ENCODE measurements at regions not wholly inside any gene's neighbourhood (a gene's known extent, or its start where the extent isn't known, plus 50 kb on each side); places are given as distances from the start of the nearest gene placed in this dataset.

GRCh38 chr15:69780374-69780773, 317.3 kb downstream of the TLE3 start:
- ATAC-seq (no peak), DNase-seq (ENCODE audit: low read depth in 1 of 2, low spot score in 1 of 2) (no peak), FAIRE-seq (no peak)
- TF ChIP-seq POLR2A (IDR thresholded peaks at IDR 0.05; ENCODE audit: low read length) (no peak), CEBPB (IDR thresholded peaks at IDR 0.05) (no peak), NR3C1 (IDR thresholded peaks at IDR 0.05) (no peak), HEYL (CRISPR knock-in tag; IDR thresholded peaks at IDR 0.05) (no peak), FOXS1 (CRISPR knock-in tag; IDR thresholded peaks at IDR 0.05) (no peak), MAZ (IDR thresholded peaks at IDR 0.05; ENCODE audit: borderline replicate concordance, low read depth, low read length) (no peak), SMC3 (IDR thresholded peaks at IDR 0.05) (no peak), HMGXB4 (CRISPR knock-in tag; IDR thresholded peaks at IDR 0.05; ENCODE audit: borderline replicate concordance) (no peak), E2F6 (IDR thresholded peaks at IDR 0.05; ENCODE audit: borderline replicate concordance, low read depth) (no peak), BCL3 (IDR thresholded peaks at IDR 0.05) (no peak), FOSB (CRISPR knock-in tag; IDR thresholded peaks at IDR 0.05) (no peak), ATOH8 (CRISPR knock-in tag; IDR thresholded peaks at IDR 0.05; ENCODE audit: low read depth) (no peak), RFX5 (IDR thresholded peaks at IDR 0.05) (no peak), MYC (IDR thresholded peaks at IDR 0.05; ENCODE audit: borderline replicate concordance, low read length) (no peak), MAX (IDR thresholded peaks at IDR 0.05) (no peak), GATA3 (IDR thresholded peaks at IDR 0.05; ENCODE audit: borderline replicate concordance) (no peak)
- ChIA-PET POLR2A (no interaction called here), CTCF (interaction anchor here (0.9 kb wide), 1 partner anchor 56 kb away, joined by 3 read pairs; no protein-coding TSS in a partner anchor)
- Histone ChIP-seq H3K4me3 (no peak overlapping the region), H3K4me2 (no peak overlapping the region), H3K4me1 (no peaks in the 10 kb centered on the region), H3K9me3 (no peaks in the 10 kb centered on the region), H3K27ac (no peak overlapping the region)
- WGBS (ENCODE audit: missing lambda C conversion rate) = 45% methylated on average over 6 of the region's 6 CpGs

GRCh38 chr15:69780981-69781380, 316.7 kb downstream of the TLE3 start:
- H3K9me3 ChIP-seq = no peaks in the 10 kb centered on the region
- CTCF ChIA-PET = interaction anchor here (0.9 kb wide), 1 partner anchor 56 kb away, joined by 3 read pairs; no protein-coding TSS in a partner anchor
- TF ChIP-seq TP53 (CRISPR knock-in tag; IDR thresholded peaks at IDR 0.05) (no peak), JUN (IDR thresholded peaks at IDR 0.05) (no peak), CTCF (IDR thresholded peaks at IDR 0.05) (no peak), CEBPB (IDR thresholded peaks at IDR 0.05) (no peak), RNF2 (IDR thresholded peaks at IDR 0.05; ENCODE audit: borderline replicate concordance, low read depth) (no peak), PBX3 (IDR thresholded peaks at IDR 0.05) (no peak), EHF (CRISPR knock-in tag; IDR thresholded peaks at IDR 0.05) (no peak), ZNF302 (CRISPR knock-in tag; IDR thresholded peaks at IDR 0.05) (no peak), TFCP2L1 (CRISPR knock-in tag; IDR thresholded peaks at IDR 0.05) (no peak)
- no peak for ATAC-seq
- H3K4me1 ChIP-seq = no peaks in the 10 kb centered on the region
- no peak for FAIRE-seq
- WGBS (ENCODE audit: missing lambda C conversion rate) = 34% methylated on average over 6 of the region's 6 CpGs
- no peak overlapping the region for H3K4me3 ChIP-seq
- no peak overlapping the region for H3K27ac ChIP-seq
- no peak overlapping the region for H3K4me2 ChIP-seq
- POLR2A ChIA-PET = no interaction called here
- DNase-seq (ENCODE audit: low read depth in 1 of 2, low spot score in 1 of 2) = no peak
